Progenitor cell of endocrine pancreas (in vitro differentiated cells): ENCODE measurements at regions not wholly inside any gene's neighbourhood (a gene's known extent, or its start where the extent isn't known, plus 50 kb on each side); places are given as distances from the start of the nearest gene placed in this dataset.

Experiments used
- DNase-seq: peaks from one replicate; pipeline ENCODE4 v3.0.0; 2021; ENCODE audit warnings: low spot score; ENCODE audit not compliant: unreplicated experiment
- H3K27ac Mint-ChIP-seq: 2 replicates; pipeline ENCODE4 v1.8.0; 2021; ENCODE audit warnings: mild to moderate bottlenecking, moderate library complexity, mixed read lengths
- H3K27me3 Mint-ChIP-seq: 2 replicates; pipeline ENCODE4 v1.8.0; 2021; ENCODE audit warnings: mixed read lengths
- H3K36me3 Mint-ChIP-seq: 2 replicates; pipeline ENCODE4 v1.8.0; 2022; ENCODE audit warnings: mixed read lengths; ENCODE audit not compliant: insufficient read depth
- H3K4me1 Mint-ChIP-seq: 2 replicates; pipeline ENCODE4 v1.8.0; 2021; ENCODE audit warnings: low read depth, mixed read lengths
- H3K4me3 Mint-ChIP-seq: 2 replicates; pipeline ENCODE4 v1.8.0; 2021; ENCODE audit warnings: low read depth, mild to moderate bottlenecking, moderate library complexity, mixed read lengths
- H3K9me3 Mint-ChIP-seq: 2 replicates; pipeline ENCODE4 v1.8.0; 2021; ENCODE audit warnings: low read depth, mixed read lengths
- CTCF ChIP-seq: fragments of 200-600 bp; sonication (generic); IDR thresholded peaks from one replicate; pipeline ENCODE4 v1.5.0; 2021; ENCODE audit warnings: antibody characterized with exemption, mild to moderate bottlenecking; ENCODE audit not compliant: unreplicated experiment

GRCh38 chr3:180306691-180307090, 270.0 kb upstream of the PEX5L start:
- H3K27me3 Mint-ChIP-seq = peaks cover 11% of the 10 kb centered on the region
- TF ChIP-seq CTCF = no peak
- no peaks in the 10 kb centered on the region for H3K9me3 Mint-ChIP-seq
- no peaks in the 10 kb centered on the region for H3K4me1 Mint-ChIP-seq
- H3K27ac Mint-ChIP-seq = no peak overlapping the region
- no peak overlapping the region for H3K4me3 Mint-ChIP-seq
- no peak for DNase-seq
- no peaks in the 10 kb centered on the region for H3K36me3 Mint-ChIP-seq

- Mint-ChIP-seq H3K4me1 (peaks cover 3% of the 10 kb centered on the region), H3K27ac (no peak overlapping the region), H3K4me3 (no peak overlapping the region), H3K27me3 (peaks cover 3% of the 10 kb centered on the region), H3K9me3 (no peaks in the 10 kb centered on the region), H3K36me3 (no peaks in the 10 kb centered on the region)
- TF ChIP-seq CTCF = no peak
- DNase-seq = no peak
Observed at GRCh38 chr3:180311242-180311641, 274.5 kb upstream of the PEX5L start.

GRCh38 chr3:180316321-180316720, 279.6 kb upstream of the PEX5L start:
- no peak for DNase-seq
- no peak overlapping the region for H3K4me3 Mint-ChIP-seq
- H3K27ac Mint-ChIP-seq = no peak overlapping the region
- no peak for TF ChIP-seq CTCF
- H3K9me3 Mint-ChIP-seq = no peaks in the 10 kb centered on the region
- peaks cover 4% of the 10 kb centered on the region for H3K27me3 Mint-ChIP-seq
- H3K36me3 Mint-ChIP-seq = no peaks in the 10 kb centered on the region
- peaks cover 5% of the 10 kb centered on the region for H3K4me1 Mint-ChIP-seq

- no peaks in the 10 kb centered on the region for H3K36me3 Mint-ChIP-seq
- no peak for DNase-seq
- H3K4me3 Mint-ChIP-seq = no peak overlapping the region
- H3K9me3 Mint-ChIP-seq = no peaks in the 10 kb centered on the region
- H3K27ac Mint-ChIP-seq = no peak overlapping the region
- peaks cover 5% of the 10 kb centered on the region for H3K4me1 Mint-ChIP-seq
- TF ChIP-seq CTCF = no peak
- H3K27me3 Mint-ChIP-seq = peaks cover 13% of the 10 kb centered on the region
Observed at GRCh38 chr3:180319461-180319860, 282.5 kb upstream of the TTC14 start.

GRCh38 chr3:180320631-180321030, 281.3 kb upstream of the TTC14 start:
- Mint-ChIP-seq H3K9me3 (no peaks in the 10 kb centered on the region), H3K4me3 (no peak overlapping the region), H3K27me3 (peaks cover 15% of the 10 kb centered on the region), H3K36me3 (no peaks in the 10 kb centered on the region), H3K27ac (no peak overlapping the region), H3K4me1 (peaks cover 5% of the 10 kb centered on the region)
- no peak for DNase-seq
- no peak for TF ChIP-seq CTCF
